ENCODE measurements at regions not wholly inside any gene's neighbourhood (a gene's known extent, or its start where the extent isn't known, plus 50 kb on each side); places are given as distances from the start of the nearest gene placed in this dataset.

- Histone ChIP-seq H3K9me3 (replicated peaks; ENCODE audit: control insufficient read depth, insufficient read depth, low read depth, low read length) (0 out of 2 replicates have a peak, but pooled peaks cover 2% of the 10 kb centered on the region), H3K9ac (ENCODE audit: insufficient read depth in 1 of 2, low read depth in 2 of 2, low read length in 2 of 2) (no peak overlapping the region), H3K27me3 (ENCODE audit: control insufficient read depth in 2 of 2, insufficient read depth in 2 of 2, low read length in 2 of 2) (no peaks in the 10 kb centered on the region; a peak in 1 of 5 replicates), H4K20me1 (replicated peaks; ENCODE audit: control insufficient read depth, insufficient read depth, low read length) (no peaks in the 10 kb centered on the region; the same call in 1 of the 2 replicates), H2AFZ (ENCODE audit: low read depth, low read length) (no peak overlapping the region), H3K79me2 (ENCODE audit: control insufficient read depth, insufficient read depth, low read length) (no peaks in the 10 kb centered on the region), H3K27ac (ENCODE audit: extremely low read depth, low read depth, low read length) (no peak overlapping the region), H3K4me3 (no peak overlapping the region), H3K9me1 (ENCODE audit: control insufficient read depth, insufficient read depth, low read length) (no peaks in the 10 kb centered on the region), H3K36me3 (ENCODE audit: control insufficient read depth, insufficient read depth, low read length) (no peaks in the 10 kb centered on the region), H3K4me2 (ENCODE audit: insufficient read depth, low read length) (no peak overlapping the region), H3K4me1 (replicated peaks in 1 of 2; ENCODE audit: control insufficient read depth in 2 of 2, insufficient read depth in 2 of 2, low read length in 2 of 2) (no peaks in the 10 kb centered on the region)
- BruUV-seq (replicated peaks) = no TSS peak
- intact Hi-C loops (cut with micrococcal nuclease) = no loop called here
- TF ChIP-seq ZBTB33 (CRISPR knock-in tag; IDR thresholded peaks at IDR 0.05) = no peak
- CTCF ChIA-PET (ENCODE audit: low intra/inter-chr PET ratio) = no interaction called here
- POLR2A ChIA-PET = interaction anchor here (0.6 kb wide), 1 partner anchor 685 kb away, joined by 3 read pairs; no protein-coding TSS in a partner anchor
- ATAC-seq = no peak
- FAIRE-seq = no peak
- in situ Hi-C loops (cut with MboI) = no loop called here
- DNase-seq (ENCODE audit: extremely low read depth in 1 of 4, low spot score in 3 of 4) = no peak
- 2% methylated on average over 4 of the region's 4 CpGs for WGBS (ENCODE audit: insufficient coverage, low coverage, missing lambda C conversion rate)
These were observed 210.8 kb downstream of the HIPK3 start for GRCh38 chr11:33467966-33468365.

GRCh38 chr11:33463059-33463458 is 205.9 kb downstream of the HIPK3 start:
- H3K27ac ChIP-seq (ENCODE audit: extremely low read depth, low read depth, low read length) = no peak overlapping the region
- no peak for DNase-seq (ENCODE audit: extremely low read depth in 1 of 4, low spot score in 3 of 4)
- POLR2A ChIA-PET = interaction anchor here (0.8 kb wide), 1 partner anchor 9 kb away, joined by 8 read pairs; no protein-coding TSS in a partner anchor
- CTCF ChIA-PET (ENCODE audit: low intra/inter-chr PET ratio) = no interaction called here
- H3K4me3 ChIP-seq = no peak overlapping the region
- H3K9me1 ChIP-seq (ENCODE audit: control insufficient read depth, insufficient read depth, low read length) = no peaks in the 10 kb centered on the region
- in situ Hi-C loops (cut with MboI) = no loop called here
- peaks cover 5 to 15% of the 10 kb centered on the region in 2 experiments; a peak in 4 of 5 replicates for H3K27me3 ChIP-seq (ENCODE audit: control insufficient read depth in 2 of 2, insufficient read depth in 2 of 2, low read length in 2 of 2)
- no peaks in the 10 kb centered on the region for H3K9me3 ChIP-seq (replicated peaks; ENCODE audit: control insufficient read depth, insufficient read depth, low read depth, low read length)
- no TSS peak for BruUV-seq (replicated peaks)
- no peaks in the 10 kb centered on the region for H3K36me3 ChIP-seq (ENCODE audit: control insufficient read depth, insufficient read depth, low read length)
- no peak for TF ChIP-seq PHTF2 (CRISPR knock-in tag; IDR thresholded peaks at IDR 0.05)
- no peak for TF ChIP-seq ZNF780A (CRISPR knock-in tag; IDR thresholded peaks at IDR 0.05)
- no peak for TF ChIP-seq WHSC1 (IDR thresholded peaks at IDR 0.05; ENCODE audit: low read length)
- TF ChIP-seq NFXL1 (CRISPR knock-in tag; IDR thresholded peaks at IDR 0.05) = no peak
- TF ChIP-seq NBN (IDR thresholded peaks at IDR 0.05; ENCODE audit: low read depth) = no peak
- TF ChIP-seq, protein P1, sequence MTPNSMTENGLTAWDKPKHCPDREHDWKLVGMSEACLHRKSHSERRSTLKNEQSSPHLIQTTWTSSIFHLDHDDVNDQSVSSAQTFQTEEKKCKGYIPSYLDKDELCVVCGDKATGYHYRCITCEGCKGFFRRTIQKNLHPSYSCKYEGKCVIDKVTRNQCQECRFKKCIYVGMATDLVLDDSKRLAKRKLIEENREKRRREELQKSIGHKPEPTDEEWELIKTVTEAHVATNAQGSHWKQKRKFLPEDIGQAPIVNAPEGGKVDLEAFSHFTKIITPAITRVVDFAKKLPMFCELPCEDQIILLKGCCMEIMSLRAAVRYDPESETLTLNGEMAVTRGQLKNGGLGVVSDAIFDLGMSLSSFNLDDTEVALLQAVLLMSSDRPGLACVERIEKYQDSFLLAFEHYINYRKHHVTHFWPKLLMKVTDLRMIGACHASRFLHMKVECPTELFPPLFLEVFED (CRISPR knock-in tag; conservative IDR thresholded peaks at IDR 0.05) = no peak
- TF ChIP-seq MAZ (CRISPR knock-in tag; conservative IDR thresholded peaks at IDR 0.05 in 1 of 2, IDR thresholded peaks at IDR 0.05 in 1 of 2) = no peak
- no peak for TF ChIP-seq DMBX1 (CRISPR knock-in tag; IDR thresholded peaks at IDR 0.05; ENCODE audit: borderline replicate concordance)
- H4K20me1 ChIP-seq (replicated peaks; ENCODE audit: control insufficient read depth, insufficient read depth, low read length) = no peaks in the 10 kb centered on the region
- H3K9ac ChIP-seq (ENCODE audit: insufficient read depth in 1 of 2, low read depth in 2 of 2, low read length in 2 of 2) = no peak overlapping the region
- no peaks in the 10 kb centered on the region for H3K79me2 ChIP-seq (ENCODE audit: control insufficient read depth, insufficient read depth, low read length)
- intact Hi-C loops (cut with micrococcal nuclease) = no loop called here
- H3K4me1 ChIP-seq (replicated peaks in 1 of 2; ENCODE audit: control insufficient read depth in 2 of 2, insufficient read depth in 2 of 2, low read length in 2 of 2) = no peaks in the 10 kb centered on the region
- H2AFZ ChIP-seq (ENCODE audit: low read depth, low read length) = no peak overlapping the region
- no peak for ATAC-seq
- WGBS (ENCODE audit: insufficient coverage, low coverage, missing lambda C conversion rate) = 0% methylated on average over 4 of the region's 4 CpGs
- H3K4me2 ChIP-seq (ENCODE audit: insufficient read depth, low read length) = no peak overlapping the region
- FAIRE-seq = no peak

Data from K562 (cell line).